Peyer's patch (tissue), 4 donors: ENCODE measurements at regions not wholly inside any gene's neighbourhood (a gene's known extent, or its start where the extent isn't known, plus 50 kb on each side); places are given as distances from the start of the nearest gene placed in this dataset.

ENCODE experiments used
- DNase-seq, 3 donors: peaks; one replicate each; pipeline ENCODE4 v3.0.0-alpha.2; 2017 to 2019
- H3K27ac ChIP-seq, 4 donors: fragments of 200-600 bp; sonication (generic); one replicate each; pipeline ENCODE4 v1.5.1; 2016 to 2019
- H3K27me3 ChIP-seq, 2 donors: fragments of 200-600 bp; sonication (generic); one replicate each; pipeline ENCODE4 v1.5.1; 2019
- H3K36me3 ChIP-seq, 3 donors: fragments of 200-600 bp; sonication (generic); one replicate each; pipeline ENCODE4 v1.5.1; 2016 to 2019
- H3K4me1 ChIP-seq, 4 donors: fragments of 200-600 bp; sonication (generic); one replicate each; pipeline ENCODE4 v1.5.1; 2016 to 2019
- H3K4me3 ChIP-seq, 4 donors: fragments of 200-600 bp; sonication (generic); 1 replicate in 3 of 4; 2 replicates in 1 of 4; pipeline ENCODE4 v1.5.1; 2016 to 2019; ENCODE audit warnings: mild to moderate bottlenecking in 1 of 4
- H3K9me3 ChIP-seq, 4 donors: fragments of 200-600 bp; sonication (generic); one replicate each; pipeline ENCODE4 v1.5.1; 2016 to 2019; ENCODE audit warnings: mild to moderate bottlenecking in 1 of 4
- CTCF ChIP-seq, 6 experiments: fragments of 450-650 bp in 4 of 6; fragments of 200-600 bp in 2 of 6; sonication (generic) in 1 of 6; IDR thresholded peaks; one replicate each; pipeline ENCODE4 v1.5.1; 2017 to 2019; ENCODE audit warnings: antibody characterized with exemption in 6 of 6, mild to moderate bottlenecking in 3 of 6, moderate library complexity in 1 of 6
- POLR2A ChIP-seq, 2 donors: fragments of 450-650 bp; IDR thresholded peaks; one replicate each; pipeline ENCODE4 v1.5.1; 2017; ENCODE audit warnings: antibody characterized with exemption in 2 of 2, mild to moderate bottlenecking in 2 of 2, moderate library complexity in 2 of 2

DNA sequence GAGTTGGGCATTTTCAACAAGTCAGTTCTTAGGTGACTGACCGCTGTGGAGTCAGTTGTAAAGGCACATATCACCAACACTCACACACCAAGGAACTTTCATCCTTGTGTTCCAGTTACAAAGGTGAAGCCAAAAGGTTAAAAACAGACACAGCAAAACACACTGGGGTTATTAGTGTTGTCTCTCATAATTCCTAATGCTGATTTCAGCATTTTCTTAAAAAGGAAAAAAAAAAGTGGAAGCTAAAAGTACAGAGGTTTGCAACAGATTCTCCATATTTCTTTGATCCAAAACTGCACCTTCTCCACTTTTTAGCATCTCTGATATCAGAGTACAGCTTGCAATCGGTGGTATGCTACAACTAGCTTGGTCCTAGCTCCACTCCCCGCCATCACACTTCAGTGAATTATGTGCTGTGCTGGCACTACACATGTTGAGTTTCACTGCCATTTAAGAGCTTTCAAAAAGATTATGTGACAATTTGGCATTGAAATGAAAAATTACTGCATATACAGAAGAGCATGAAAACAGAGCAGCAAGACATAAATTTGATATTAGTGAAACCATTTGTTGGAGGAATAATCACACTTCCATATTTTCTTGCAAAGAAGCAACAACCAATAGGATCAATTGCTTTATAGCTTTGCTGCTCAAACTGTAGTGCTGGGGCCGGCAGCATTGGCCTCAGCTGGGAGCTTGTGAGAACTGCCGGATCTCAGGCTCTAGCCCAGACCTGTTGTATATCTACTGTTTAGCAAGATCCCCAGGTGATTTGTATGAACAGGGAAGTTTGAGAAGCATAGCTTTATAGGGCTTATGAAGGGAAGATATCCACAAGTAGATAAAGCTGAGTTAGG is 62.3 kb upstream of the DAPL1 start:
- Histone ChIP-seq H3K27me3 (no peaks in the 10 kb centered on the region), H3K4me3 (no peak overlapping the region), H3K9me3 (no peaks in the 10 kb centered on the region), H3K36me3 (no peaks in the 10 kb centered on the region), H3K4me1 (no peaks in the 10 kb centered on the region), H3K27ac (no peak overlapping the region)
- TF ChIP-seq POLR2A (IDR thresholded peaks at IDR 0.05), result no peak
- no peak for TF ChIP-seq CTCF (IDR thresholded peaks at IDR 0.05)
- no peak for DNase-seq

DNA sequence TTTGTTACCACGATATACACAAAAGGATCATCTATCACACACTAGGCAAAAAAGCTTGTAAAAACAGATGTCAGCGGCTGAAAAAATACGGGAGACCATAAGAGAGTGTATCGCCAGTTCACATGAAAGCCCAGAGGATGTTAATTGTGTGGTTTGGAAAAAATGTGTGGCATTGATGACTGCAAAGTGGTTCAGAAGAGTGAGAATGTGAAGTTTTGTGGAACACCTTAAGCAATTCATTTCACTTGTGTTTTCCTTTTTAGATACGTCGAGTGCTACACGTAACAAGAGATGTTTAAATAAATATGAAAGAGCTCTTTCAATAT is 61.7 kb upstream of the DAPL1 start:
- no peak overlapping the region for H3K4me3 ChIP-seq
- no peaks in the 10 kb centered on the region for H3K4me1 ChIP-seq
- H3K27ac ChIP-seq, result no peak overlapping the region
- H3K9me3 ChIP-seq, result no peaks in the 10 kb centered on the region
- TF ChIP-seq POLR2A (IDR thresholded peaks at IDR 0.05), result no peak
- no peak for TF ChIP-seq CTCF (IDR thresholded peaks at IDR 0.05)
- DNase-seq, result no peak
- H3K36me3 ChIP-seq, result no peaks in the 10 kb centered on the region
- H3K27me3 ChIP-seq, result no peaks in the 10 kb centered on the region

DNA sequence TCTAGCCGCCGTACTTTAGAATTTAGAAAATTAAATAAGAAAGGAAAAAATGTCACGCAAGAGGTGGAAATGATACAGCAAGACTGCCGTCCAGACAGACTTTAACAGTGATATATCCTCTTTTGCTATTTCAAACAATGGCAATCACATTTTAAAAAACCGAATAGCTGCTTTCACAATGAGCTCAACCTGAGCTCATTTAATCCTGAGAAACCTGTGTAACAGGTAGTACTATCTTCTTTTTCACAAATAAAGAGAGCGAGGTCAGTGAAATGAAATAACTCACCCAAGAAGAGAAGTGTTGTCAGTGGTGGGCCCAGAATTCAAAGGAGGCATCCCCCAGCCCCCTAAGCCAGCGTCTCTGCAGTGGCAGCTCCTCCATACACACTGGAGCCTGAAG is 60.7 kb upstream of the DAPL1 start:
- H3K9me3 ChIP-seq, result no peaks in the 10 kb centered on the region
- no peak for DNase-seq
- H3K27ac ChIP-seq, result no peak overlapping the region
- TF ChIP-seq CTCF (IDR thresholded peaks at IDR 0.05) (no peak), POLR2A (IDR thresholded peaks at IDR 0.05) (no peak)
- no peaks in the 10 kb centered on the region for H3K4me1 ChIP-seq
- H3K36me3 ChIP-seq, result no peaks in the 10 kb centered on the region
- H3K27me3 ChIP-seq, result no peaks in the 10 kb centered on the region
- H3K4me3 ChIP-seq, result no peak overlapping the region

DNA sequence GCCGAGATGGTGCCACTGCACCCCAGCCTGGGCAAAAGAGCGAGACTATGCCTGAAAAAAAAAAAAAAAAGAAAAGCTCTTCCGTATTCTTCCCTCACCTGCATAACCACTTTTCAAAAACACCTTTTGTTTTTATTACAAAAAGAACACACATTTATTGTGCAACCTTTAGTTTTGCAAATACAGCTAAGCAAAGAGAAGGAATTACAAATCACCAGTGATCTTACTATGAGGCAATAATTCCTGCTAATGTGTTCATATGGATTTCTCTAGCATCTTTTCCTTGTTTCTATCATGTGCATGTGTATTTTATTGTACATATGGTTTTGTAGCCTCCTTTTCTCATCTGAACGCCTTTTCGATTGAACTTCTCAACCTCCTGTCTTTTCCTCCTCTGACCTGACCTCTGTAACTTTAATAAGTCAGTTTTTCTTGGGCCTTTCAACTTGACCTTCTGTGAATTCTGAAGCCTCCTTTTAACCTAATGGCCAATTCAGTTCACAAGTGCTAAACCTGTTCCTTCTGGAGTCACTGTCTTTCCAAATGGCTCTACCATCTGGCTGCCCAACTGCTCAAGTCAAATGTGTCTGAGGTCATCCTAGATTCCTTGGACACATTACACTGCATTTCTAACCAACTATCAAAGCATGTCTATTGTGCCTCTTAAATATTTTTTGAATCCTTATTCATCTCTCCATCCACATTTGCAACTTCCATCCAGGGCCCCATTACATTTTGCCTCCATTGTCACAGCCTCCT is 59.1 kb upstream of the DAPL1 start:
- DNase-seq, result no peak
- Histone ChIP-seq H3K36me3 (no peaks in the 10 kb centered on the region), H3K4me3 (no peak overlapping the region), H3K27me3 (no peaks in the 10 kb centered on the region), H3K27ac (no peak overlapping the region), H3K9me3 (no peaks in the 10 kb centered on the region), H3K4me1 (no peaks in the 10 kb centered on the region)
- TF ChIP-seq CTCF (IDR thresholded peaks at IDR 0.05) (no peak), POLR2A (IDR thresholded peaks at IDR 0.05) (no peak)

- TF ChIP-seq CTCF (IDR thresholded peaks at IDR 0.05), result no peak
- TF ChIP-seq POLR2A (IDR thresholded peaks at IDR 0.05), result no peak
- Histone ChIP-seq H3K27ac (no peak overlapping the region), H3K9me3 (no peaks in the 10 kb centered on the region), H3K4me1 (no peaks in the 10 kb centered on the region), H3K36me3 (no peaks in the 10 kb centered on the region), H3K4me3 (no peak overlapping the region), H3K27me3 (no peaks in the 10 kb centered on the region)
- no peak for DNase-seq
Measured at GRCh38 chr2:158738363-158738762, 56.8 kb upstream of the DAPL1 start.
